Transverse colon (tissue), 4 donors: ENCODE measurements at regions not wholly inside any gene's neighbourhood (a gene's known extent, or its start where the extent isn't known, plus 50 kb on each side); places are given as distances from the start of the nearest gene placed in this dataset.

ENCODE experiments used
- DNase-seq: peaks from one replicate; pipeline ENCODE4 v3.0.0-alpha.2; 2019
- H3K27ac ChIP-seq, 4 donors: fragments of 200-600 bp; sonication (generic); 2 replicates each; pipeline ENCODE4 v1.5.1; 2016 to 2018; ENCODE audit warnings: inconsistent platforms in 4 of 4
- H3K27me3 ChIP-seq: fragments of 200-600 bp; sonication (generic); 2 replicates; pipeline ENCODE4 v1.5.1; 2017; ENCODE audit warnings: inconsistent platforms
- H3K36me3 ChIP-seq, 4 donors: fragments of 200-600 bp; sonication (generic); 2 replicates each; pipeline ENCODE4 v1.5.1; 2017 to 2019; ENCODE audit warnings: inconsistent platforms in 4 of 4
- H3K4me1 ChIP-seq, 4 donors: fragments of 200-600 bp; sonication (generic); 2 replicates each; pipeline ENCODE4 v1.5.1; 2017 to 2020; ENCODE audit warnings: inconsistent platforms in 4 of 4
- H3K4me3 ChIP-seq, 4 donors: fragments of 200-600 bp; sonication (generic); 1 replicate in 1 of 4; 2 replicates in 3 of 4; pipeline versions ENCODE4 v1.5.1 to v1.6.1; 2017 to 2019; ENCODE audit warnings: inconsistent platforms in 4 of 4
- H3K9me3 ChIP-seq, 2 donors: fragments of 200-600 bp; sonication (generic); 2 replicates each; pipeline ENCODE4 v1.5.1; 2017 to 2019; ENCODE audit warnings: inconsistent platforms in 2 of 2
- CTCF ChIP-seq, 5 experiments: fragments of 200-600 bp in 3 of 5; fragments of 450-650 bp in 2 of 5; sonication (generic) in 3 of 5; IDR thresholded peaks; 1 replicate in 2 of 5; 2 replicates in 3 of 5; pipeline ENCODE4 v1.5.1; 2016 to 2017; ENCODE audit warnings: antibody characterized with exemption in 5 of 5, inconsistent platforms in 3 of 5, mild to moderate bottlenecking in 2 of 5, moderate library complexity in 1 of 5
- EP300 ChIP-seq: sonication (generic); formaldehyde crosslinking; IDR thresholded peaks from one replicate; pipeline ENCODE4 v1.6.1; 2017; ENCODE audit warnings: antibody characterized with exemption, low read depth
- POLR2A ChIP-seq: fragments of 450-650 bp; IDR thresholded peaks from one replicate; pipeline ENCODE4 v1.6.1; 2016; ENCODE audit warnings: antibody characterized with exemption, mild to moderate bottlenecking, moderate library complexity
- POLR2AphosphoS5 ChIP-seq, 3 donors: sonication (generic); formaldehyde crosslinking; IDR thresholded peaks; one replicate each; pipeline ENCODE4 v1.6.1; 2016; ENCODE audit warnings: antibody characterized with exemption in 3 of 3
- WGBS, 2 donors: methylation state at CpG; one replicate each; pipeline ENCODE4 v1.1.5; 2018; ENCODE audit warnings: low coverage in 1 of 2; 5-methylcytosine and 5-hydroxymethylcytosine counted together
- in situ Hi-C, 4 donors: fragments of 200-750 bp; cut with MboI; loops; one replicate each; pipeline versions ENCODE4 v1.15.0 to v1.15.1; 2017; ENCODE audit warnings: low sequenced_read_pairs in 3 of 4, low pct_ligation_motif_present in 1 of 4, low pct_unique_long_range_greater_than_20kb in 1 of 4
- intact Hi-C: fragments of 100-400 bp; cut with DNase I; formaldehyde crosslinking; loops from one replicate; pipeline ENCODE4 v1.15.1; 2023; ENCODE audit warnings: low total_unique reads

- no peak for TF ChIP-seq POLR2A
- TF ChIP-seq CTCF (IDR thresholded peaks at IDR 0.05): no peak
- TF ChIP-seq EP300: no peak
- no peak for TF ChIP-seq POLR2AphosphoS5 (IDR thresholded peaks at IDR 0.05)
- no peaks in the 10 kb centered on the region for H3K9me3 ChIP-seq
- in situ Hi-C loops: no loop called here
- H3K4me1 ChIP-seq: peaks cover 0 to 3% (median 0%) of the 10 kb centered on the region in 4 donors
- 43 to 50% methylated on average over 3 of the region's 3 CpGs for WGBS, 2 donors
- H3K27me3 ChIP-seq: no peaks in the 10 kb centered on the region
- H3K36me3 ChIP-seq: no peaks in the 10 kb centered on the region
- H3K27ac ChIP-seq: no peak overlapping the region
- H3K4me3 ChIP-seq: no peak overlapping the region
- peak; percentile 19 for DNase-seq
- intact Hi-C loops: no loop called here
These were observed 601.4 kb upstream of the CA10 start for GRCh38 chr17:52759864-52760263.

DNA sequence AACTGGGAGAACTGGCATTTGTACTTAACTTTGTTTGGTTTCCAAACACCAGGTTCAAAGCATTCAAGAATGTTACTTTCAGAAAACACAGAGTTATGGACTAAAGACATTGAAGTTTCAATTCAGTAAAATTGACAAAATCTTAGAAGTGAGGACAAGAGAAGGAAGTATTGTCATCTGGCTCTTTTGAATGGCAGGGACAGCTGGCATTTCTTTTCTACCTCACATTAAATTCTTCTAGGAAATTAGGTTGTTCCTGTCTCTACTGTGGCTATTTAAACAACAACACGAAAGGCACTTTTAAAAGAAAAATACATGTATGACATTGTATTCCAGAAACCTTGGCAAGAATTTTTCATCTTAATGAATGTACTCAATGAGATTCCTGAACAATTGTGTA is 600.0 kb upstream of the CA10 start:
- 67 to 69% methylated on average over 1 of the region's 1 CpG for WGBS, 2 donors
- no peak for DNase-seq
- H3K4me3 ChIP-seq: no peak overlapping the region
- peaks cover 0 to 3% (median 0%) of the 10 kb centered on the region in 4 donors for H3K4me1 ChIP-seq
- no peaks in the 10 kb centered on the region for H3K27me3 ChIP-seq
- in situ Hi-C loops: no loop called here
- no peaks in the 10 kb centered on the region for H3K36me3 ChIP-seq
- TF ChIP-seq POLR2A: no peak
- no peak for TF ChIP-seq EP300
- TF ChIP-seq POLR2AphosphoS5 (IDR thresholded peaks at IDR 0.05): no peak
- TF ChIP-seq CTCF (IDR thresholded peaks at IDR 0.05): no peak
- no peak overlapping the region for H3K27ac ChIP-seq
- intact Hi-C loops: no loop called here
- no peaks in the 10 kb centered on the region for H3K9me3 ChIP-seq

DNA sequence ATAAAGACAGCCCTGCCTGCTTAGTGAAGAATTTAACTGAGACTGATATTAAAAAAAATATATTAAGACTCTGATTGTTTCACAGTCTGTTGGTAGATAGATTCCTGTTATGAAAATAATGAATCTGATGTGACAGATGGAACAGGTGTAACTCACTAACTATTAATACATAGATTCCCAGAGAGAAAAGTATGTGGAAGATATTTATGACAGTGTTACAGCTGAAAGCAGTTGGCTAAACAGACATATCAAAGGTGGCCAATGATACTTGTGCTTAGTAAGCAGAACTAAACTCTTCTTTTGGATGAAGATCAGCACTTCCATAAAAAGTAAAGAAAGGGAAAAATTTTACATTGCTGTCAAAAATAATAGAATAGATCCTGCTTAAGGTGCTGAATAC is 598.2 kb upstream of the CA10 start:
- no peak overlapping the region for H3K4me3 ChIP-seq
- no peaks in the 10 kb centered on the region for H3K36me3 ChIP-seq
- no peak overlapping the region for H3K27ac ChIP-seq
- H3K4me1 ChIP-seq: peaks cover 0 to 3% (median 0%) of the 10 kb centered on the region in 4 donors
- in situ Hi-C loops (no loop called here), intact Hi-C loops (no loop called here)
- no peak for DNase-seq
- no peaks in the 10 kb centered on the region for H3K27me3 ChIP-seq
- no peaks in the 10 kb centered on the region for H3K9me3 ChIP-seq
- TF ChIP-seq POLR2A: no peak
- no peak for TF ChIP-seq EP300
- TF ChIP-seq POLR2AphosphoS5 (IDR thresholded peaks at IDR 0.05): no peak
- TF ChIP-seq CTCF (IDR thresholded peaks at IDR 0.05): no peak

- Histone ChIP-seq H3K4me3 (no peak overlapping the region), H3K36me3 (no peaks in the 10 kb centered on the region), H3K27me3 (no peaks in the 10 kb centered on the region), H3K4me1 (no peaks in the 10 kb centered on the region), H3K27ac (no peak overlapping the region), H3K9me3 (no peaks in the 10 kb centered on the region)
- no peak for TF ChIP-seq POLR2AphosphoS5 (IDR thresholded peaks at IDR 0.05)
- no peak for TF ChIP-seq CTCF (IDR thresholded peaks at IDR 0.05)
- no peak for TF ChIP-seq EP300
- no peak for TF ChIP-seq POLR2A
- in situ Hi-C loops: no loop called here
- WGBS, 2 donors: 93% methylated on average over 4 of the region's 4 CpGs
- DNase-seq: no peak
- intact Hi-C loops: no loop called here
These were observed 596.3 kb upstream of the CA10 start for GRCh38 chr17:52754838-52755237.
